Motor neuron (in vitro differentiated cells): ENCODE measurements at regions not wholly inside any gene's neighbourhood (a gene's known extent, or its start where the extent isn't known, plus 50 kb on each side); places are given as distances from the start of the nearest gene placed in this dataset.
"Not testable (repeated sequence)": the region's sequence is repeated elsewhere in the genome, so short reads cannot be mapped to it uniquely, and the experiment has no call there.

Experiments used
- ATAC-seq, 8 experiments: fragments of 200-7000 bp; cut with Tn5 transposase; replicated peaks in 6 of 8; 2 replicates each; pipeline ENCODE4 v1.8.0; 2021; ENCODE audit warnings: mild to moderate bottlenecking in 8 of 8, moderate library complexity in 8 of 8
- H3K27ac ChIP-seq, 2 donors: fragments of 250-450 bp; sonication (Bioruptor Pico); 2 replicates each; pipeline ENCODE4 v1.9.0; 2021; ENCODE audit warnings: antibody characterized with exemption in 2 of 2, mild to moderate bottlenecking in 2 of 2, moderate library complexity in 1 of 2
- H3K4me1 ChIP-seq, 2 donors: fragments of 250-450 bp; sonication (Bioruptor Pico); replicated peaks in 1 of 2; 2 replicates each; pipeline ENCODE4 v1.6.1; 2021; ENCODE audit warnings: antibody characterized with exemption in 2 of 2, mild to moderate bottlenecking in 2 of 2, moderate library complexity in 1 of 2
- H3K4me3 ChIP-seq, 5 donors: fragments of 250-450 bp; sonication (Bioruptor Pico); 2 replicates each; pipeline ENCODE4 v1.9.0; 2021; ENCODE audit warnings: antibody characterized with exemption in 5 of 5, mild to moderate bottlenecking in 5 of 5, moderate library complexity in 4 of 5
- WGBS, 10 experiments: fragments of 450-650 bp; shearing (Covaris generic); methylation state at CpG; one replicate each; pipeline ENCODE4 v1.0.0; 2022; 5-methylcytosine and 5-hydroxymethylcytosine counted together
- in situ Hi-C, 9 experiments: fragments of 400-800 bp; cut with MboI; loops; one replicate each; pipeline ENCODE4 v1.15.0; 2021; ENCODE audit warnings: low sequenced_read_pairs in 9 of 9, low pct_unique_long_range_greater_than_20kb in 2 of 9; ENCODE audit not compliant: unreplicated experiment in 9 of 9

- no peak for ATAC-seq
- WGBS, 10 experiments = 60 to 100% (median 90%) methylated on average over 1 of the region's 1 CpG; no CpG with 5 or more reads in 6 of the 10 experiments
- in situ Hi-C loops = no loop called here
- Histone ChIP-seq H3K4me3 (no peak overlapping the region), H3K4me1 (no peaks in the 10 kb centered on the region), H3K27ac (no peak overlapping the region)
Observed at GRCh38 chr5:136853971-136854370, 488.6 kb upstream of the TRPC7 start.

- ATAC-seq = no peak
- Histone ChIP-seq H3K27ac (no peak overlapping the region), H3K4me1 (no peaks in the 10 kb centered on the region), H3K4me3 (no peak overlapping the region)
- in situ Hi-C loops = no loop called here
Observed at GRCh38 chr5:136840601-136841000, 475.3 kb upstream of the TRPC7 start.

- 8 to 100% (median 82%) methylated on average over 1 of the region's 1 CpG for WGBS, 10 experiments
- Histone ChIP-seq H3K27ac (no peak overlapping the region), H3K4me3 (no peak overlapping the region), H3K4me1 (no peaks in the 10 kb centered on the region)
- in situ Hi-C loops = no loop called here
- ATAC-seq = no peak
Observed at GRCh38 chr5:136836093-136836492, 470.7 kb upstream of the TRPC7 start.

GRCh38 chr5:136820848-136821247 is 455.5 kb upstream of the TRPC7 start:
- H3K27ac ChIP-seq = no peak overlapping the region
- 100% methylated on average over 1 of the region's 1 CpG; no CpG with 5 or more reads in 8 of the 10 experiments for WGBS, 10 experiments
- ATAC-seq = peak in 3 of 8 experiments; percentile 45 to 71 (median 70)
- H3K4me3 ChIP-seq = no peak overlapping the region
- H3K4me1 ChIP-seq = no peaks in the 10 kb centered on the region
- in situ Hi-C loops = loop anchor here in 4 of 9 experiments (25.0 kb wide), 4 partner anchors 216 to 691 kb away; partner anchors contain the start of gene SPOCK1 (in 1 of the 4)

- Histone ChIP-seq H3K4me3 (no peak overlapping the region), H3K4me1 (no peaks in the 10 kb centered on the region), H3K27ac (no peak overlapping the region)
- in situ Hi-C loops = loop anchor here in 4 of 9 experiments (25.0 kb wide), 4 partner anchors 218 to 693 kb away; partner anchors contain the start of gene SPOCK1 (in 1 of the 4)
- ATAC-seq = no peak
- WGBS, 10 experiments = 40 to 100% (median 83%) methylated on average over 1 of the region's 1 CpG; no CpG with 5 or more reads in 6 of the 10 experiments
Observed at GRCh38 chr5:136819526-136820302, 454.4 kb upstream of the TRPC7 start.

GRCh38 chr5:136816327-136816726 is 451.0 kb upstream of the TRPC7 start:
- in situ Hi-C loops = loop anchor here in 4 of 9 experiments (25.0 kb wide), 4 partner anchors 221 to 696 kb away; partner anchors contain the start of gene SPOCK1 (in 1 of the 4)
- ATAC-seq = no peak
- 60 to 100% (median 97%) methylated on average over 1 to 2 of the region's 2 CpGs; no CpG with 5 or more reads in 4 of the 10 experiments for WGBS, 10 experiments
- Histone ChIP-seq H3K4me1 (no peaks in the 10 kb centered on the region), H3K4me3 (no peak overlapping the region), H3K27ac (no peak overlapping the region)

- no peak for ATAC-seq
- Histone ChIP-seq H3K4me1 (no peaks in the 10 kb centered on the region), H3K4me3 (no peak overlapping the region), H3K27ac (no peak overlapping the region)
- WGBS, 10 experiments = 26 to 94% (median 74%) methylated on average over 3 to 9 of the region's 11 CpGs; no CpG with 5 or more reads in 1 of the 10 experiments
- in situ Hi-C loops = loop anchor here in 4 of 9 experiments (25.0 kb wide), 4 partner anchors 223 to 698 kb away; partner anchors contain the start of gene SPOCK1 (in 1 of the 4)
Observed at GRCh38 chr5:136814619-136815378, 449.5 kb upstream of the TRPC7 start.

GRCh38 chr5:136812270-136812669 is 446.9 kb upstream of the TRPC7 start:
- not testable (repeated sequence) for H3K4me3 ChIP-seq, ATAC-seq, H3K27ac ChIP-seq, H3K4me1 ChIP-seq
- WGBS, 10 experiments = 45 to 100% (median 66%) methylated on average over 1 to 2 of the region's 2 CpGs; no CpG with 5 or more reads in 1 of the 10 experiments
- in situ Hi-C loops = loop anchor here in 4 of 9 experiments (25.0 kb wide), 4 partner anchors 225 to 700 kb away; partner anchors contain the start of gene SPOCK1 (in 1 of the 4)

GRCh38 chr5:136811551-136811950 is 446.2 kb upstream of the TRPC7 start:
- Histone ChIP-seq H3K27ac (no peak overlapping the region), H3K4me1 (no peaks in the 10 kb centered on the region), H3K4me3 (no peak overlapping the region)
- 0 to 100% (median 80%) methylated on average over 1 to 2 of the region's 2 CpGs; no CpG with 5 or more reads in 3 of the 10 experiments for WGBS, 10 experiments
- peak in 7 of 8 experiments; percentile 67 to 95 (median 72) for ATAC-seq
- in situ Hi-C loops = loop anchor here in 4 of 9 experiments (25.0 kb wide), 4 partner anchors 226 to 701 kb away; partner anchors contain the start of gene SPOCK1 (in 1 of the 4)

- in situ Hi-C loops = loop anchor here in 4 of 9 experiments (25.0 kb wide), 4 partner anchors 226 to 701 kb away; partner anchors contain the start of gene SPOCK1 (in 1 of the 4)
Observed at GRCh38 chr5:136811086-136811485, 445.7 kb upstream of the TRPC7 start.

GRCh38 chr5:136810261-136810801 is 445.0 kb upstream of the TRPC7 start:
- in situ Hi-C loops = loop anchor here in 4 of 9 experiments (25.0 kb wide), 4 partner anchors 227 to 702 kb away; partner anchors contain the start of gene SPOCK1 (in 1 of the 4)
- Histone ChIP-seq H3K27ac (no peak overlapping the region), H3K4me3 (no peak overlapping the region), H3K4me1 (no peaks in the 10 kb centered on the region)
- ATAC-seq = peak in 6 of 8 experiments; percentile 28 to 95 (median 60)
- WGBS, 10 experiments = 0 to 100% (median 75%) methylated on average over 2 to 5 of the region's 5 CpGs; no CpG with 5 or more reads in 3 of the 10 experiments

More at GRCh38 chr5:136811086-136811485, 445.7 kb upstream of the TRPC7 start:
- ATAC-seq = no peak
- no peaks in the 10 kb centered on the region for H3K4me1 ChIP-seq
- H3K27ac ChIP-seq = no peak overlapping the region
- H3K4me3 ChIP-seq = no peak overlapping the region
- WGBS, 10 experiments = 5 to 100% (median 84%) methylated on average over 1 to 3 of the region's 3 CpGs; no CpG with 5 or more reads in 1 of the 10 experiments

GRCh38 chr5:136809382-136809781 is 444.0 kb upstream of the TRPC7 start:
- no peak for ATAC-seq
- no peak overlapping the region for H3K27ac ChIP-seq
- WGBS, 10 experiments = 22 to 100% (median 66%) methylated on average over 1 of the region's 1 CpG; no CpG with 5 or more reads in 4 of the 10 experiments
- H3K4me1 ChIP-seq = no peaks in the 10 kb centered on the region
- in situ Hi-C loops = loop anchor here in 5 of 9 experiments (10.0 to 25.0 kb wide), 5 partner anchors 228 to 703 kb away; partner anchors contain the start of gene SPOCK1 (in 1 of the 5)
- no peak overlapping the region for H3K4me3 ChIP-seq
